ENCODE measurements at regions not wholly inside any gene's neighbourhood (a gene's known extent, or its start where the extent isn't known, plus 50 kb on each side); places are given as distances from the start of the nearest gene placed in this dataset.

- TF ChIP-seq CTCF (conservative IDR thresholded peaks at IDR 0.05) (no peak), EZH2 (IDR thresholded peaks at IDR 0.05; ENCODE audit: low read depth) (no peak)
Measured at GRCh38 chr15:62426387-62426956, 261.4 kb upstream of the C2CD4B start.
